ENCODE measurements at regions not wholly inside any gene's neighbourhood (a gene's known extent, or its start where the extent isn't known, plus 50 kb on each side); places are given as distances from the start of the nearest gene placed in this dataset.

GRCh38 chr17:21508211-21508610 is 132.1 kb downstream of the KCNJ12 start (continued):
- TF ChIP-seq CHD7 (IDR thresholded peaks at IDR 0.05; ENCODE audit: low read depth, low read length) (no peak), FOXO4 (CRISPR knock-in tag; IDR thresholded peaks at IDR 0.05) (no peak), ILF3 (IDR thresholded peaks at IDR 0.05; ENCODE audit: borderline replicate concordance) (no peak), NBN (IDR thresholded peaks at IDR 0.05; ENCODE audit: low read depth) (no peak), ETV1 (tag; conservative IDR thresholded peaks at IDR 0.05; ENCODE audit: low read depth) (no peak), BMI1 (IDR thresholded peaks at IDR 0.05; ENCODE audit: low read length) (no peak), ZNF398 (CRISPR knock-in tag; IDR thresholded peaks at IDR 0.05) (no peak), FOXA3 (CRISPR knock-in tag; conservative IDR thresholded peaks at IDR 0.05 in 1 of 2, IDR thresholded peaks at IDR 0.05 in 1 of 2) (no peak), SFPQ (IDR thresholded peaks at IDR 0.05; ENCODE audit: low read depth, low read length) (no peak), ZNF830 (CRISPR knock-in tag; IDR thresholded peaks at IDR 0.05) (no peak), ETS2 (tag; IDR thresholded peaks at IDR 0.05; ENCODE audit: borderline replicate concordance, poor library complexity, severe bottlenecking) (no peak)
